IgD-negative memory B cell (primary cell): ENCODE measurements at regions not wholly inside any gene's neighbourhood (a gene's known extent, or its start where the extent isn't known, plus 50 kb on each side); places are given as distances from the start of the nearest gene placed in this dataset.

Experiments
- H3K27ac Mint-ChIP-seq, 3 donors: one replicate each; pipeline ENCODE4 v1.8.0; 2020 to 2022; ENCODE audit warnings: mild to moderate bottlenecking in 3 of 3, mixed read lengths in 3 of 3, moderate library complexity in 1 of 3
- H3K27me3 Mint-ChIP-seq: one replicate; pipeline ENCODE4 v1.8.0; 2021; ENCODE audit warnings: mixed read lengths
- H3K36me3 Mint-ChIP-seq: one replicate; pipeline ENCODE4 v1.8.0; 2020; ENCODE audit warnings: mild to moderate bottlenecking, mixed read lengths
- H3K4me1 Mint-ChIP-seq, 3 donors: one replicate each; pipeline ENCODE4 v1.8.0; 2020 to 2022; ENCODE audit warnings: mixed read lengths in 3 of 3, mild to moderate bottlenecking in 1 of 3
- H3K4me3 Mint-ChIP-seq, 4 donors: one replicate each; pipeline ENCODE4 v1.8.0; 2020 to 2022; ENCODE audit warnings: mild to moderate bottlenecking in 4 of 4, mixed read lengths in 4 of 4, moderate library complexity in 3 of 4
- H3K9me3 Mint-ChIP-seq, 3 donors: one replicate each; pipeline ENCODE4 v1.8.0; 2020 to 2021; ENCODE audit warnings: mixed read lengths in 3 of 3, mild to moderate bottlenecking in 1 of 3

GRCh38 chrX:17323397-17323796 lies 51.6 kb upstream of the NHS start:
- Mint-ChIP-seq H3K4me3 (no peak overlapping the region), H3K27me3 (peaks cover 2% of the 10 kb centered on the region), H3K9me3 (peaks cover 2 to 6% (median 5%) of the 10 kb centered on the region in 3 donors), H3K36me3 (no peaks in the 10 kb centered on the region), H3K27ac (no peak overlapping the region), H3K4me1 (no peaks in the 10 kb centered on the region)
